ENCODE measurements at regions not wholly inside any gene's neighbourhood (a gene's known extent, or its start where the extent isn't known, plus 50 kb on each side); places are given as distances from the start of the nearest gene placed in this dataset.

GRCh38 chr2:121969766-121970639 is 214.6 kb downstream of the TSN start:
- no peak for DNase-seq

- DNase-seq = no peak
These were observed 216.8 kb downstream of the TSN start for GRCh38 chr2:121972203-121972602.

DNA sequence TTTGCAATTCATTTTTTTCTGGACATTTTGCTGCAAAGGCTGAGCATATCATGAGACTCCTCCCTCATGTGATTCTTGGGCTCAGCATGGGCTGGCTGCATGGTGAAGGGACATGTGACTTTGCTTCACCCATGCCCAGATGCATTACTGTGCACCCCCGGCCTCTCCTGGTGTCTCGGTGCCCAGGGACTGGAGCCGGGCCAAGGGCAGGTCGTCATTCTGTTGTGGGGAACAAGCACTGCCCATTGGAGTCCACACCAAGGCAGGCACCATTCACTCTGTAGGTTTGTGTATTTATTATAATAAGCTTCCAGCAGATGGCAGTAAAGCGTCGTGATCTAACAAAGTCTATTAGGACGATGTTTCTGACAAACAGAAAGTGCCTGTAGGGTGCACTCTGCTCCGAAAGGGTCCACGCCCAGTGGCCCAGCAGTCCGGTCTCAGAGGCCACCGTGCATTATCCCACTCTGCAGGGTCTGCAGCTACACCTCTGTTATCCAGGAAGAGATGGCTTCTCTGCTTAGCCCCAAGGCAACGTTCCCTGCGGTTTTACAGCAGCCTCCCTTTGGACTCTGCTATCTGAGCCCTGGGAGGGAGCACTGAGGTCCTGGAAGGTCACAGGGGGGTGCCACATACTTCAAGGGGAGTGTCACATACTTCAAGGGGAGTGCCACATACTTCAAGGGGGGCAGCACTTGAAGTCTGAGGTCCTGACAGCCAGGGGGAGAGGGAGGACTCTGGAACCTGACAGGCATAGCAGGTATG is 219.6 kb downstream of the TSN start:
- DNase-seq = peak; percentile 39

DNA sequence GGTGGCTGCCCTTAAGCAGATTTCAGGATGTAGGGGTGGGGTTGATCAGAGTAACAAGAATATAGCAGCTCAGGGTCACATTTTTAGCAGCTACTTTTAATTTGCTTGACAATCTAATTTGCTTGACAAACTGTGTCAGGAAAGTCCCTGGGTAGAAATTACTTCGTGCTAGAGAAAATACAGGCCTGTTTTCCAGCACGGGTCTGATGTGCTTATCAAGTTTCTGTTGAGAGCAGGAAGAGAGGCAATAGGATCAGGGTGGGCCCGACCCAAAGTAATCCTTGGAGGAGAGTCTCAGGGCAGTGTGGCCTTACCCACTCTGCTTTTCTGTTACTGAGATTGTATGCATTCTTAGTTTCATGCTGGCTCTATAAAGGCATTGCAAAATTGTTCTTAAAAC is 221.5 kb downstream of the TSN start:
- DNase-seq = no peak

DNA sequence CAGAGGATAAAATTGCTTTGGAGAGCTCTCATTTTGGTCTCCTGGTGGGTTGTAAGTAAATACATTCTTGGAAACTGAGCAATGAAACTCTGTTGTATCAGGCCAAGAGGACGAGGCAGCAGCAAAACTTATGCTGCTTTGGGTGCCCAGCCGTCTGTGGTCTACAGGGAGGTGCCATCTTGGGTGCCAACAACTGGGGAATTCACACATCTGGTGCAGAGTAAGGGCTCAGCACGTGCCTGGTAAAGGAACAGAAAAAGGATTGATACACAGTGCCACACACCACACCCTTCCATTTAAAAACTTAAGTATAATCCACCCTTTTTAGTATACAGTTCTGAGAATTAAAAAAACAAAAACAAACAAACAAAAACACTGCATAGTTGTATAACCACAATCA is 221.9 kb downstream of the TSN start:
- no peak for DNase-seq

- DNase-seq = no peak
These were observed 237.2 kb downstream of the TSN start for GRCh38 chr2:121992700-121993099.

GRCh38 chr2:121993682-121994081 is 238.2 kb downstream of the TSN start:
- no peak for DNase-seq

DNA sequence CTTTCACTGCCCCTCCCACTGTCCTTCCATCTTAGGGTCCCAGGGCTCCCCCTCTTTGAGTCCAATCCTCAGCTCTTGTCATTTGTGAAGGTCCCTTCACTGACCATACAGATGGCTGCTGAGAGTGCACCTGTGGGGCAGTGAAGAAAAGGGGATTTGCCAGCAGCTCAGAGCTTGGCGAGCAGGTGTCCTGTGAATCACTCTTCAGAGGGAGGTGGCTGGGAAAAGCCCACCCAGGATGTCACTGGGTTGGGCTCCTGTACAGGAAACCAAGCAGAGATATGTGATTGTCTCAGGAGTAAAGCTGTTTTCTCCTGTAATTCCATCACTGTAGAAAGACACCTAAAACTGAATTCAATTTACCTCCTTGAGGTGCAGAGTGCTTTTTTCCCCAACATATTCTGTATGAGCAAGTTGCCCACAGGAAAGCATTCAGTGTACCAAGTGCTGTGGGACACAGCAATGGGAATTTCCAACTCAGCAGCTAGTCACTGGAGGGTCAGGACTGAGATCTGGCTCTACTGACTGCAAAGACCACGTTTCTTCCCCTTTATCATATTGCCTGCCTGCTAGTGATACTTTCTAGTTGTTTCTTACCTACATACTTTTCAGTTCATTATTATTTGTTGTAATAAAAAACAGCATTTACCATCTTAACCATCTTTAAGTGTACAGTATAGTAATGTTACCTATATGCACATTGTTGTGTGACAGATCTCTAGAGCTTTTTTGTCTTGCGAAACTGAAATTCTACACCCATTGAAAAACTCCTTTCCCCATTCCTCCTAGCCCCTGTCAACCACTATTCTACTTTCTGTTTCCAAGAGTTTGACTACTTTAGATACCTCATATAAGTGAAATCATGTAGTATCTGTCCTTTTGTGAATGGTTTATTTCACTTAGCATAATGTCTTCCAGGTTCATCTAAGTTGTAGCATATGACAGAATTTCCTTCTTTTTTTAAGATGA is 239.1 kb downstream of the TSN start:
- DNase-seq = no peak

DNA sequence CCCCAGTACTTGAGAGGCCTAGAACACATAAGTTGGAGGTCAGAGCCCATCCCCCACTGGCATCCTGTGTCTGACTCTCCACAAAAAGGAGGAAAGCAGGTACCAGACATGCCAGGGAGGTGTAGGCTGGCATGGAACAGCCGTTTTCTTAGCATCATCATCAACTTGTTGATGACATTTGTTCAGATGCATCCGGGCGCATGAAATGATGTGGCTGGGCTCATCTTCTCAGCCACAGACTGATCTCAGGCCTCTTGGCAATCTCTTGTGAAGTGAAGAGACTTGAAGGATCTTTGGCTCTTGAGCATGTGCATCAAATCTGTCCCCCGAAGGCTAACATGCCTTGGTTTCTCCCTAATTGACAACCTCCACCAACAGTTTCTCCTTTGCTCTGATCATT is 243.3 kb downstream of the TSN start:
- DNase-seq = no peak

GRCh38 chr2:121999264-121999663 is 243.8 kb downstream of the TSN start:
- DNase-seq = no peak

- DNase-seq = no peak
These were observed 245.3 kb downstream of the TSN start for GRCh38 chr2:122000556-122001340.

DNA sequence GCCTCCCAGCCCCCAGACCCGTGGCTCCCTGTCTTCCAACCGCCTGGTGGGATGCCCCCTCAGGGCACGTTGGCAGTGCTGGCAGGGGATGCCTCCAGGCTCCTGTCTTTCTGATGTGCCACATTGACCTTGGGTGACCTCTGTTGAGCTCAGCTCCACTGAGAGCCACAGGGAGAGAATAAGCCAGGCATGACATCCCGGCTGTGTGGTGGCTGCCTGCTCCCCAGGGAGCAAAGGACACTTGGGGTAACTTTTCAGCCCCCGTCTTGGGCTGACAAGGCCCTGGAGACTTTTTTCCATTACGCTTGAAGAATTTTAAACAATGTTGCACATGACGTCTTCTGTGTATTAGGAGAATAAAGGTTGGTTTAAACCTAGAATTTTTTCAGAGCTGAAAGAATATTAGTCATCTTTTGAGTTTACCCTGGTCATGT is 246.0 kb downstream of the TSN start:
- no peak for DNase-seq

DNA sequence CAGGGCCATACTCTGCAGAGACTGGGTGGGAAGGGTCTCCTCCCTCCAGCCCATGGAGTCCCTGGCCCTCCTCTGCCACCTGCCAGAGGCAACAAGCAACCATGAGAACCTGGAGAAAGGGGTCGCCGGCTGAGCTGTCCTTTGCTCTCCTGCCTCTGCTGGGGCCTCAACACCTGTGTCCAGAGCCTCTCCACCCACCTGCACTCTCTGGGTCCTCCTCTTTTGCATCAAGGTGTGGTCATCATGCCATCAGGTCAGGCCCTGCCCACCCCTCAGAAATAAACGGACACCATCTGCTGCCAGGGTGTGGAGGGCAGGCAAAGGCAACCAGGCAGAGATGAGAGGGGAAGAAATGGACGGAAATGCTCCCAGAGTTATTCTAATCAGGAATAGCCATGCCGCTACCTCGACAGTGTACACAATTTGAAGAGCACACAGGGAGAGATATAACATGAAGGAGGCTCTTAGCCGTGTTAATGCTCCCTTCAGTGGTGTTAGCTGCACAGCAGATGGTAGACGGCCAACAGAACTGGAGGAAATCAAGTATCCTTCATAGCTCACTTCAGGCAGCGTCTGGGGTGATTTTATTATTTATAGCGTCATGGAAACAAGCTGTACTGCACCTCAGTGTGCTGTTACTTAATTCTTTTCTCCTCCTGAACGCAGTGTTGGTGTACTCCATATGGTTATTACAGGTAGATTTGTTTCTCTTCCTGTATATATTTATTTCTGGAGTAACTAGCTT is 247.9 kb downstream of the TSN start:
- DNase-seq = no peak

DNA sequence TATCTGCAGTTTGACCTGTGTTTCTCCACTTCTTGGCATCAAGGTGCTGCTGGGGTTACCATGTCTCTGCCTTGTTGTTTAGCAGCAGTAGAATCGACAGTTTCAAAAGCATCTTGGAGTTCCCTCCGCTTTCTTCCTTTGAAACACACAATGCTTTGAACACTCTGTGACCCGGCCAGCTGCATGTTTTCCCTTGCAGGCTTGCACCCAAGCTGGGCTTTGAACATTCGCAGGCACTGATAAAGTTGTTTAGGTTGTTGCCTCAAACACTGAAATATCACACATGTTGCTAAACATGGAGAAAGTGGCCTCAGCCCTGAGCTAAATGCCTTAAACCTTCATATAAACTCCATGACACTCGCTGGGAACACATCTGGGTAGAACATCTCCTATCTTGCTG is 251.7 kb downstream of the TSN start:
- no peak for DNase-seq

DNA sequence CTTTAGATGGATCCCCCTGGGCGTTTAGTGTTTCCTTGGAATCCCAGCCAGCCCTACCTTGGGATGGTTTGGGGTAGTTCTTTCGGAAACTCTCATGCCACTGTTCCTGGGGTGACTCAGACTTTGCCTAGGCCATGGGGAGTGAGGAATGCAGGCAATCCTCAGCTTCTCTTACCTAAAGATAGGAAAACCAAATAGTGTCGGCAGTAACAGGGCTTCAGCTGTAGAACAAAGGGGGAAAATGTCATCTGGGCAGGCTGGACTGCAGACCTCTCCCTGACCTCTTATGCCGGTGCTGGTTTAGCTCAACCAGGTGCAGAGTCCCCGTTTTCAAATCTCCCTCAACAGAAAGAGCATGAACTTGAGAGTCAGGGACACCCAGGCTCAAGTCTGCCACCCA is 252.1 kb downstream of the TSN start:
- no peak for DNase-seq

GRCh38 chr2:122009561-122009960 is 254.1 kb downstream of the TSN start:
- DNase-seq = no peak

- DNase-seq = no peak
These were observed 256.2 kb downstream of the TSN start for GRCh38 chr2:122011493-122012270.

- DNase-seq = no peak
These were observed 263.3 kb downstream of the TSN start for GRCh38 chr2:122018736-122019135.

DNA sequence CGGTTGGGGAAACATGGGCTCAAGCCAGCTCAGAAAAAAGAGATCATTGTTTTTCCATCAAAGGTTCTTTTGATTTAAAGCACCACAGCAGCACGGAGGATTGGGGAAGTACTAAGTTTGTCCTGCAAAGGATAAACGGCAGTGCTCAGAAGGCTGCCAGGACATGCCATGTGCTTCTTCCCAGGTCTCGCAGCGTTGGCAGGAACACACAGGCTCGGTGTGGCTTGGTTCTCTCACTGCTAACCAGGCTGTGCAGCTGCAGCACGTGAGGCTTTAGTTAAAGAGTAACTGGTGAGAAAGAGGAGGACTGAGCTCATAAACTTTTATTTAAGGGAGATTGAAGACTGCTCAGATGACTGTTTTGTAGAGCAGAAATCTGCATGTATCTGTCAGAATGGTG is 264.3 kb downstream of the TSN start:
- no peak for DNase-seq

- DNase-seq = no peak
These were observed 264.9 kb downstream of the TSN start for GRCh38 chr2:122020377-122020776.

DNA sequence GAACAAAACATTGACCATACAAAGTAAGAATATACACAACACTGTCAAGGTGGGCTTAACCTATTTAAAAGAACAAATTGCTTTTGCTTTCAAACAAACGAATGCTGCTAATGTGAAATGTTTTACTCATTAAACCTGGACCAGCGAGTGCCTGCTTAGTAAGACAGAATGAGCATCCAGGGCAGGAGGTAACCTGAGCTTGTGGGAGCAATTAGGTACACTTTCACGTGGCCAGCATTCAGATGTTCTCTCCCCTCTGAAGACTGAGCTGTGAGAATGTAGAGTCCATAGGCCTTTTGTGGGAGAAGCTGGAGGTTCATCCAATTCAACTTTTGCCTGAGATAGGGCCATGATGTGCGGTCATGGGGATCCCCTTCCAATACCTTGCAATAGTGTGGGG is 266.5 kb downstream of the TSN start:
- DNase-seq = no peak

Data from stimulated activated CD4-positive, alpha-beta T cell treated with anti-CD3 and anti-CD28 coated beads, Interleukin-4, amount 100 ng/mL, for 24 hours (primary cell).